Uterus (tissue), 2 donors: ENCODE measurements at regions not wholly inside any gene's neighbourhood (a gene's known extent, or its start where the extent isn't known, plus 50 kb on each side); places are given as distances from the start of the nearest gene placed in this dataset.

ENCODE experiments used
- CTCF ChIP-seq, 4 experiments: fragments of 200-600 bp in 2 of 4; fragments of 450-650 bp in 2 of 4; sonication (generic) in 2 of 4; IDR thresholded peaks; one replicate each; pipeline ENCODE4 v1.5.1; 2016 to 2019; ENCODE audit warnings: antibody characterized with exemption in 4 of 4, mild to moderate bottlenecking in 2 of 4, moderate library complexity in 1 of 4
- POLR2A ChIP-seq, 2 donors: fragments of 450-650 bp; IDR thresholded peaks; one replicate each; pipeline ENCODE4 v1.6.1; 2016; ENCODE audit warnings: antibody characterized with exemption in 2 of 2, mild to moderate bottlenecking in 1 of 2, moderate library complexity in 1 of 2

- no peak for TF ChIP-seq CTCF (IDR thresholded peaks at IDR 0.05)
- no peak for TF ChIP-seq POLR2A (IDR thresholded peaks at IDR 0.05)
Measured at GRCh38 chr2:117679952-117680351, 134.5 kb upstream of the DDX18 start.
